ENCODE measurements at regions not wholly inside any gene's neighbourhood (a gene's known extent, or its start where the extent isn't known, plus 50 kb on each side); places are given as distances from the start of the nearest gene placed in this dataset.

- DNase-seq (ENCODE audit: low spot score) (no peak), ATAC-seq (no peak)
- peaks cover 3% of the 10 kb centered on the region; the same call in 1 of the 2 replicates for H3K36me3 Mint-ChIP-seq
- TF ChIP-seq NFATC4 (CRISPR knock-in tag; IDR thresholded peaks at IDR 0.05) (no peak), IRF1 (CRISPR knock-in tag; IDR thresholded peaks at IDR 0.05) (no peak), TCF7 (CRISPR knock-in tag; IDR thresholded peaks at IDR 0.05; ENCODE audit: low read depth) (no peak), IRF2 (CRISPR knock-in tag; IDR thresholded peaks at IDR 0.05; ENCODE audit: borderline replicate concordance, low read depth) (no peak)
- no peaks in the 10 kb centered on the region; the same call in none of the 2 replicates for H3K27me3 Mint-ChIP-seq (ENCODE audit: low read depth)
- H3K27ac Mint-ChIP-seq = no peak overlapping the region
- no peaks in the 10 kb centered on the region for H3K4me1 Mint-ChIP-seq
- H3K4me3 Mint-ChIP-seq = no peak overlapping the region
- CTCF ChIA-PET = interaction anchor here (0.7 kb wide), 1 partner anchor 181 kb away, joined by 4 read pairs; no protein-coding TSS in a partner anchor
- POLR2A ChIA-PET = interaction anchor here (0.7 kb wide), 1 partner anchor 13 kb away, joined by 3 read pairs; no protein-coding TSS in a partner anchor
- H3K9me3 Mint-ChIP-seq = peaks cover 14% of the 10 kb centered on the region
Observed at GRCh38 chr3:73321286-73321999, 260.0 kb downstream of the EBLN2 start.

- no peak overlapping the region for H3K27ac Mint-ChIP-seq
- POLR2A ChIA-PET = no interaction called here
- H3K4me1 Mint-ChIP-seq = no peaks in the 10 kb centered on the region
- no peaks in the 10 kb centered on the region; the same call in none of the 2 replicates for H3K27me3 Mint-ChIP-seq (ENCODE audit: low read depth)
- no peak for TF ChIP-seq GRHL2 (CRISPR knock-in tag; IDR thresholded peaks at IDR 0.05; ENCODE audit: insufficient replicate concordance, severe bottlenecking)
- no peak for TF ChIP-seq JUN (CRISPR knock-in tag; IDR thresholded peaks at IDR 0.05)
- TF ChIP-seq NR2C2 (CRISPR knock-in tag; IDR thresholded peaks at IDR 0.05) = no peak
- TF ChIP-seq TP53 (CRISPR knock-in tag; IDR thresholded peaks at IDR 0.05) = no peak
- no peak for TF ChIP-seq CREM (CRISPR knock-in tag; IDR thresholded peaks at IDR 0.05)
- no peak for TF ChIP-seq FOXK1 (CRISPR knock-in tag; IDR thresholded peaks at IDR 0.05)
- TF ChIP-seq ZNF671 (CRISPR knock-in tag; IDR thresholded peaks at IDR 0.05) = no peak
- H3K4me3 Mint-ChIP-seq = no peak overlapping the region
- no peak for DNase-seq (ENCODE audit: low spot score)
- no peak for ATAC-seq
- H3K9me3 Mint-ChIP-seq = peaks cover 14% of the 10 kb centered on the region
- H3K36me3 Mint-ChIP-seq = peaks cover 3% of the 10 kb centered on the region; the same call in 1 of the 2 replicates
- CTCF ChIA-PET = interaction anchor here (1.1 kb wide), 1 partner anchor 178 kb away, joined by 3 read pairs; no protein-coding TSS in a partner anchor
Observed at GRCh38 chr3:73324203-73325155, 263.0 kb downstream of the EBLN2 start.

GRCh38 chr3:73326396-73326795, 264.9 kb downstream of the EBLN2 start:
- Mint-ChIP-seq H3K27ac (no peak overlapping the region), H3K4me1 (no peaks in the 10 kb centered on the region), H3K36me3 (peaks cover 3% of the 10 kb centered on the region; the same call in 1 of the 2 replicates), H3K4me3 (no peak overlapping the region), H3K27me3 (ENCODE audit: low read depth) (no peaks in the 10 kb centered on the region; the same call in 1 of the 2 replicates), H3K9me3 (peaks cover 20% of the 10 kb centered on the region)
- CTCF ChIA-PET = interaction anchor here (1.2 kb wide), 1 partner anchor 182 kb away, joined by 3 read pairs; no protein-coding TSS in a partner anchor
- ATAC-seq = no peak
- POLR2A ChIA-PET = no interaction called here
- DNase-seq (ENCODE audit: low spot score) = no peak
- TF ChIP-seq ZNF416 (CRISPR knock-in tag; IDR thresholded peaks at IDR 0.05) (no peak), ZBTB21 (CRISPR knock-in tag; IDR thresholded peaks at IDR 0.05; ENCODE audit: borderline replicate concordance) (no peak), NFE2L1 (CRISPR knock-in tag; IDR thresholded peaks at IDR 0.05) (no peak), CBFB (CRISPR knock-in tag; IDR thresholded peaks at IDR 0.05; ENCODE audit: low read depth) (no peak), CREB1 (CRISPR knock-in tag; IDR thresholded peaks at IDR 0.05) (no peak), ZNF671 (CRISPR knock-in tag; IDR thresholded peaks at IDR 0.05) (no peak), RELA (CRISPR knock-in tag; IDR thresholded peaks at IDR 0.05; ENCODE audit: borderline replicate concordance) (no peak), EMX1 (CRISPR knock-in tag; IDR thresholded peaks at IDR 0.05) (no peak), ZNF425 (CRISPR knock-in tag; conservative IDR thresholded peaks at IDR 0.05) (no peak), ZNF263 (CRISPR knock-in tag; IDR thresholded peaks at IDR 0.05; ENCODE audit: low read depth) (no peak), RORB (CRISPR knock-in tag; IDR thresholded peaks at IDR 0.05) (no peak), E2F1 (CRISPR knock-in tag; IDR thresholded peaks at IDR 0.05) (no peak), ESRRA (CRISPR knock-in tag; IDR thresholded peaks at IDR 0.05; ENCODE audit: borderline replicate concordance) (no peak), SOX15 (CRISPR knock-in tag; IDR thresholded peaks at IDR 0.05) (no peak), CREM (CRISPR knock-in tag; IDR thresholded peaks at IDR 0.05) (no peak), ZNF423 (CRISPR knock-in tag; IDR thresholded peaks at IDR 0.05) (no peak), CDX4 (CRISPR knock-in tag; IDR thresholded peaks at IDR 0.05; ENCODE audit: borderline replicate concordance) (no peak)

All from WTC11 (cell line).